GM06990 (cell line): ENCODE measurements at regions not wholly inside any gene's neighbourhood (a gene's known extent, or its start where the extent isn't known, plus 50 kb on each side); places are given as distances from the start of the nearest gene placed in this dataset.

ENCODE experiments used
- DNase-seq: peaks from one replicate; pipeline ENCODE4 v3.0.0-alpha.2; 2011; ENCODE audit not compliant: insufficient read length; ENCODE audit errors: extremely low read depth
- H3K27me3 ChIP-seq: replicated peaks from 2 replicates; pipeline ENCODE4 v1.6.0; 2011; ENCODE audit warnings: low read length; ENCODE audit not compliant: control insufficient read depth, insufficient read depth
- H3K36me3 ChIP-seq: 2 replicates; pipeline ENCODE4 v1.5.1; 2011; ENCODE audit warnings: low read length; ENCODE audit not compliant: control insufficient read depth, insufficient read depth
- H3K4me3 ChIP-seq: replicated peaks from 2 replicates; pipeline ENCODE4 v1.5.1; 2011; ENCODE audit warnings: low read depth, mild to moderate bottlenecking, control low read depth, low read length
- CTCF ChIP-seq: IDR thresholded peaks from 2 replicates; pipeline ENCODE4 v1.5.1; 2011; ENCODE audit warnings: low read length, control low read depth, mild to moderate bottlenecking, inconsistent platforms; ENCODE audit not compliant: insufficient read depth, poor library complexity, severe bottlenecking

GRCh38 chr6:10230531-10230930 is 184.3 kb downstream of the TFAP2A start:
- H3K36me3 ChIP-seq, result no peaks in the 10 kb centered on the region
- no peak overlapping the region for H3K4me3 ChIP-seq
- no peak for DNase-seq
- H3K27me3 ChIP-seq, result no peaks in the 10 kb centered on the region
- no peak for TF ChIP-seq CTCF

GRCh38 chr6:10223841-10224240 is 191.0 kb downstream of the TFAP2A start:
- Histone ChIP-seq H3K27me3 (no peaks in the 10 kb centered on the region), H3K4me3 (no peak overlapping the region), H3K36me3 (no peaks in the 10 kb centered on the region)
- no peak for DNase-seq
- TF ChIP-seq CTCF, result no peak

GRCh38 chr6:10221178-10221577 is 193.7 kb downstream of the TFAP2A start:
- no peaks in the 10 kb centered on the region for H3K27me3 ChIP-seq
- H3K4me3 ChIP-seq, result no peak overlapping the region
- TF ChIP-seq CTCF, result no peak
- no peaks in the 10 kb centered on the region for H3K36me3 ChIP-seq
- no peak for DNase-seq

- TF ChIP-seq CTCF, result no peak
- Histone ChIP-seq H3K27me3 (no peaks in the 10 kb centered on the region), H3K36me3 (no peaks in the 10 kb centered on the region), H3K4me3 (no peak overlapping the region)
- no peak for DNase-seq
Observed at GRCh38 chr6:10219510-10219909, 195.4 kb downstream of the TFAP2A start.

- H3K36me3 ChIP-seq, result no peaks in the 10 kb centered on the region
- DNase-seq, result no peak
- H3K4me3 ChIP-seq, result no peak overlapping the region
- H3K27me3 ChIP-seq, result no peaks in the 10 kb centered on the region
- no peak for TF ChIP-seq CTCF
Observed at GRCh38 chr6:10217111-10217510, 197.8 kb downstream of the TFAP2A start.
